ENCODE measurements at regions not wholly inside any gene's neighbourhood (a gene's known extent, or its start where the extent isn't known, plus 50 kb on each side); places are given as distances from the start of the nearest gene placed in this dataset.

GRCh38 chr5:33238826-33239695 lies 201.7 kb upstream of the TARS1 start:
- TF ChIP-seq TAF1 (IDR thresholded peaks at IDR 0.05; ENCODE audit: borderline replicate concordance, low read depth, low read length) (no peak), POLR2A (IDR thresholded peaks at IDR 0.05; ENCODE audit: low read depth, low read length) (no peak), POLR2AphosphoS5 (IDR thresholded peaks at IDR 0.05; ENCODE audit: low read depth, low read length) (no peak)
